ENCODE measurements at regions not wholly inside any gene's neighbourhood (a gene's known extent, or its start where the extent isn't known, plus 50 kb on each side); places are given as distances from the start of the nearest gene placed in this dataset.

DNA sequence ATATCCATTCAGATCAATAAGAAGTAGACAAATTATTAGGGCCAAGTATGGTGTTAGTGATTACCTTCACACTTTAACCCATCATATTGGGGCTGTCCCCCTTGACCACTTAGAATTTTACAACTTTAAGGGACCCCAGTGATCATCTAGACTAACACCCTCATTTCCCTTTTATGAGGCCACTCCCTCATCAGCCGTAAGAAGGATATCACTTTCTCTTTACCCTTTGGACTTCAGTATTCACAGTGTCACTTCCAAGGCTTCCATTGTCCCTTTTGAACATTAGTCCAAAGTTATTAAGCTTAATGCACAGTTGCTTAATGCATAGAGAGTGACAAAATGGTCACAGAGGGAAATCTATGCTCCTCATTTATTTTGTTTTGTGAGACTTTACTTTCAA is 172.4 kb upstream of the MPPED2 start:
- H3K4me1 Mint-ChIP-seq (ENCODE audit: low read depth, unreplicated experiment): no peaks in the 10 kb centered on the region
- no peaks in the 10 kb centered on the region for H3K36me3 Mint-ChIP-seq (ENCODE audit: insufficient read depth, unreplicated experiment)
- no peak overlapping the region for H3K4me3 Mint-ChIP-seq (ENCODE audit: low read depth, unreplicated experiment)
- no peak overlapping the region for H3K27ac Mint-ChIP-seq (ENCODE audit: unreplicated experiment)
- H3K9me3 Mint-ChIP-seq (ENCODE audit: low read depth, unreplicated experiment): peaks cover 10% of the 10 kb centered on the region
- BruUV-seq (replicated peaks): no TSS peak
- no peak for DNase-seq
- no peaks in the 10 kb centered on the region for H3K27me3 Mint-ChIP-seq (ENCODE audit: unreplicated experiment)
- CTCF ChIA-PET: no interaction called here
- no peak for TF ChIP-seq CTCF (IDR thresholded peaks at IDR 0.05; ENCODE audit: unreplicated experiment)
- intact Hi-C loops (cut with micrococcal nuclease; ENCODE audit: unreplicated experiment): no loop called here

GRCh38 chr11:30758012-30758411 is 171.9 kb upstream of the MPPED2 start:
- intact Hi-C loops (cut with micrococcal nuclease; ENCODE audit: unreplicated experiment): no loop called here
- no TSS peak for BruUV-seq (replicated peaks)
- no peak for DNase-seq
- H3K4me3 Mint-ChIP-seq (ENCODE audit: low read depth, unreplicated experiment): no peak overlapping the region
- H3K27ac Mint-ChIP-seq (ENCODE audit: unreplicated experiment): no peak overlapping the region
- CTCF ChIA-PET: no interaction called here
- no peaks in the 10 kb centered on the region for H3K36me3 Mint-ChIP-seq (ENCODE audit: insufficient read depth, unreplicated experiment)
- no peaks in the 10 kb centered on the region for H3K4me1 Mint-ChIP-seq (ENCODE audit: low read depth, unreplicated experiment)
- peaks cover 7% of the 10 kb centered on the region for H3K9me3 Mint-ChIP-seq (ENCODE audit: low read depth, unreplicated experiment)
- no peaks in the 10 kb centered on the region for H3K27me3 Mint-ChIP-seq (ENCODE audit: unreplicated experiment)
- TF ChIP-seq CTCF (IDR thresholded peaks at IDR 0.05; ENCODE audit: unreplicated experiment): no peak

DNA sequence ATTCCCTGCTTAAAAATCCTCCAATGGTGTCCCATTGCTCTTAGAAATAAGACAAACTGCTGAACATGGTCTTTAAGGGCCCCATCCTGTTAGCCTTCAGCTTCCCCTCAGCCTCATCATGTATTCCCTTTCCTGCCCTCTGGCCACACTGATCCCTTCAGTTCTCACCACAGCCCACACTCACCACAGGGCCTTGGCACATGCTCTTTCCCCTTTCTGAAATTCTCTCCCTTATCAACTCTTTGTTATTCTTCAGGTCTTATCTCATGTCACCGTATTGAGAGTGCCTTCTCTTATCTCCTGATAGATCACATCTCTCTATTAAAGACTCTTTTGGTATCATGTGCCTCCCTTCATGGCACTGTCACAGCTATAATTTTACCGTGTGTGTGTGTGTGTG is 167.8 kb upstream of the MPPED2 start:
- no TSS peak for BruUV-seq (replicated peaks)
- Mint-ChIP-seq H3K27me3 (ENCODE audit: unreplicated experiment) (no peaks in the 10 kb centered on the region), H3K4me1 (ENCODE audit: low read depth, unreplicated experiment) (no peaks in the 10 kb centered on the region), H3K9me3 (ENCODE audit: low read depth, unreplicated experiment) (peaks cover 3% of the 10 kb centered on the region), H3K4me3 (ENCODE audit: low read depth, unreplicated experiment) (no peak overlapping the region), H3K27ac (ENCODE audit: unreplicated experiment) (no peak overlapping the region), H3K36me3 (ENCODE audit: insufficient read depth, unreplicated experiment) (no peaks in the 10 kb centered on the region)
- DNase-seq: no peak
- no peak for TF ChIP-seq CTCF (IDR thresholded peaks at IDR 0.05; ENCODE audit: unreplicated experiment)
- CTCF ChIA-PET: no interaction called here
- intact Hi-C loops (cut with micrococcal nuclease; ENCODE audit: unreplicated experiment): no loop called here

DNA sequence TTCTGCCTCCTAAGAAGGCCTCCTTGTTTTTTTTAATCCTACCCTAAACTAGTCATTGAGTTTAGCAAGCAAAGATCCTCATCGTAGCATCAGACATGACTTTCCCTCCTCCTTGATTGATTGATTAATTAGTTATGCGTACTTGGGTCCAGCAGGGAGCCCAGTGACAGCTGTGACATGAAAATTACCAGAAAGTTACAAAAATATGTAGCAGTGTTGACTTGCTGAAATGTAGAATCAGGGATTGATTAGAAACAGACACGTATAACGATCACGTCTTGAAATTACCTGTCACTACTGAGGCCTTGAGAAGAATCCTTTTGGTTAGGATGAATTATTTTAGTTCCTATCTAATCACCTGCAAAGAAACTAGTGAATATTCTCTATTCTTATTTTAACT is 167.4 kb upstream of the MPPED2 start:
- Mint-ChIP-seq H3K4me3 (ENCODE audit: low read depth, unreplicated experiment) (no peak overlapping the region), H3K27ac (ENCODE audit: unreplicated experiment) (no peak overlapping the region), H3K4me1 (ENCODE audit: low read depth, unreplicated experiment) (no peaks in the 10 kb centered on the region), H3K27me3 (ENCODE audit: unreplicated experiment) (no peaks in the 10 kb centered on the region), H3K9me3 (ENCODE audit: low read depth, unreplicated experiment) (peaks cover 3% of the 10 kb centered on the region), H3K36me3 (ENCODE audit: insufficient read depth, unreplicated experiment) (no peaks in the 10 kb centered on the region)
- no TSS peak for BruUV-seq (replicated peaks)
- CTCF ChIA-PET: no interaction called here
- intact Hi-C loops (cut with micrococcal nuclease; ENCODE audit: unreplicated experiment): no loop called here
- TF ChIP-seq CTCF (IDR thresholded peaks at IDR 0.05; ENCODE audit: unreplicated experiment): no peak
- no peak for DNase-seq

GRCh38 chr11:30749268-30749667 is 163.1 kb upstream of the MPPED2 start:
- TF ChIP-seq CTCF (IDR thresholded peaks at IDR 0.05; ENCODE audit: unreplicated experiment): no peak
- BruUV-seq (replicated peaks): no TSS peak
- CTCF ChIA-PET: no interaction called here
- intact Hi-C loops (cut with micrococcal nuclease; ENCODE audit: unreplicated experiment): no loop called here
- Mint-ChIP-seq H3K27ac (ENCODE audit: unreplicated experiment) (no peak overlapping the region), H3K4me3 (ENCODE audit: low read depth, unreplicated experiment) (no peak overlapping the region), H3K4me1 (ENCODE audit: low read depth, unreplicated experiment) (no peaks in the 10 kb centered on the region), H3K36me3 (ENCODE audit: insufficient read depth, unreplicated experiment) (no peaks in the 10 kb centered on the region), H3K27me3 (ENCODE audit: unreplicated experiment) (no peaks in the 10 kb centered on the region), H3K9me3 (ENCODE audit: low read depth, unreplicated experiment) (peaks cover 3% of the 10 kb centered on the region)
- DNase-seq: no peak

All from Calu3 (cell line).